HCT116 (cell line): ENCODE measurements at regions not wholly inside any gene's neighbourhood (a gene's known extent, or its start where the extent isn't known, plus 50 kb on each side); places are given as distances from the start of the nearest gene placed in this dataset.

Experiments used
- ATAC-seq: fragments of 200-7000 bp; cut with Tn5 transposase; 2 replicates; pipeline ENCODE4 v1.9.1; 2020; ENCODE audit warnings: mild to moderate bottlenecking, moderate library complexity
- BruUV-seq: library from RNA; stranded (reverse); fragments of 400-500 nt; replicated peaks from 2 replicates; lab custom pipeline; 2021; lab: Mats Ljungman, UMichigan
- CTCF ChIA-PET: fragments of 300-600 bp; sonication (Branson Sonifier 250); formaldehyde crosslinking; loops from one replicate; lab custom pipeline; 2021; ENCODE audit warnings: antibody characterized with exemption; lab: Charles Lee
- POLR2A ChIA-PET: fragments of 300-600, 350-600 bp; sonication (Branson Sonifier 250); formaldehyde crosslinking; loops from one replicate; lab custom pipeline; 2021; ENCODE audit warnings: antibody characterized with exemption; lab: Charles Lee
- RAD21 ChIA-PET, 2 experiments: fragments of 300-600 bp; sonication (Branson Sonifier 250); formaldehyde crosslinking; loops; one replicate each; lab custom pipeline; 2023; ENCODE audit warnings: low total read pairs in 2 of 2; ENCODE audit not compliant: uncharacterized antibody in 2 of 2, unreplicated experiment in 2 of 2, low non-redundant PET in 1 of 2; lab: Charles Lee
- DNase-seq: peaks from one replicate; pipeline ENCODE4 v3.0.0-alpha.2; 2010; ENCODE audit warnings: low read depth, low spot score
- H2AFZ ChIP-seq: fragments of 200-600 bp; shearing (Covaris generic), sonication (generic); 2 replicates; pipeline ENCODE4 v1.6.1; 2017; ENCODE audit warnings: low read depth, mixed run types, mixed read lengths, antibody characterized with exemption, low read length; ENCODE audit not compliant: poor library complexity, severe bottlenecking
- H3K27ac ChIP-seq: 2 replicates; pipeline ENCODE4 v1.5.1; 2012; ENCODE audit warnings: low read depth, low read length
- H3K27me3 ChIP-seq: fragments of 200-600 bp; sonication (generic); 2 replicates; pipeline ENCODE4 v1.6.1; 2016; ENCODE audit warnings: mixed run types, low read length, mixed read lengths; ENCODE audit not compliant: insufficient read depth
- H3K36me3 ChIP-seq, 2 experiments: fragments of 200-500 bp in 1 of 2; fragments of 200-600 bp in 1 of 2; sonication (Bioruptor generic) in 1 of 2; sonication (generic) in 1 of 2; 2 replicates each; pipeline versions ENCODE4 v1.5.1 to v1.6.1; 2014 to 2016; ENCODE audit warnings: low read length in 2 of 2, inconsistent platforms in 1 of 2, mixed read lengths in 1 of 2, mixed run types in 1 of 2; ENCODE audit not compliant: insufficient read depth in 2 of 2, control insufficient read depth in 1 of 2
- H3K4me1 ChIP-seq, 2 experiments: fragments of 200-600 bp in 1 of 2; sonication (generic) in 1 of 2; 2 replicates each; pipeline versions ENCODE4 v1.5.1 to v1.6.1; 2012 to 2017; ENCODE audit warnings: low read length in 2 of 2, inconsistent platforms in 1 of 2, mild to moderate bottlenecking in 1 of 2, mixed read lengths in 1 of 2, mixed run types in 1 of 2, moderate library complexity in 1 of 2; ENCODE audit not compliant: insufficient read depth in 2 of 2, control insufficient read depth in 1 of 2
- H3K4me2 ChIP-seq: fragments of 200-600 bp; sonication (generic); 2 replicates; pipeline ENCODE4 v1.6.1; 2017; ENCODE audit warnings: mixed run types, low read length, mixed read lengths
- H3K4me3 ChIP-seq, 2 experiments: fragments of 200-600 bp in 1 of 2; sonication (generic) in 1 of 2; replicated peaks in 1 of 2; 2 replicates each; pipeline ENCODE4 v1.5.1; 2011 to 2016; ENCODE audit warnings: low read length in 2 of 2, control low read depth in 1 of 2, low read depth in 1 of 2, mild to moderate bottlenecking in 1 of 2, mixed read lengths in 1 of 2, mixed run types in 1 of 2
- H3K79me2 ChIP-seq: fragments of 200-600 bp; sonication (generic); 2 replicates; pipeline ENCODE4 v1.6.1; 2017; ENCODE audit warnings: mild to moderate bottlenecking, mixed run types, low read length, moderate library complexity, mixed read lengths; ENCODE audit not compliant: insufficient read depth
- H3K9ac ChIP-seq: fragments of 200-600 bp; sonication (generic); 2 replicates; pipeline ENCODE4 v1.6.1; 2016; ENCODE audit warnings: low read length, mixed read lengths
- H3K9me2 ChIP-seq: fragments of 200-600 bp; sonication (generic), shearing (Covaris generic); 2 replicates; pipeline ENCODE4 v1.6.1; 2017; ENCODE audit warnings: mixed run types, mild to moderate bottlenecking, moderate library complexity; ENCODE audit not compliant: insufficient read depth
- H3K9me3 ChIP-seq, 2 experiments: fragments of 200-500 bp in 1 of 2; fragments of 200-600 bp in 1 of 2; sonication (Bioruptor generic) in 1 of 2; sonication (generic) in 1 of 2; 2 replicates each; pipeline ENCODE4 v1.6.1; 2014 to 2017; ENCODE audit warnings: low read length in 2 of 2, mixed read lengths in 2 of 2, inconsistent platforms in 1 of 2, low read depth in 1 of 2, mild to moderate bottlenecking in 1 of 2, mixed run types in 1 of 2, moderate library complexity in 1 of 2; ENCODE audit not compliant: control insufficient read depth in 1 of 2, insufficient read depth in 1 of 2
- H4K20me1 ChIP-seq: fragments of 200-600 bp; sonication (generic), shearing (Covaris generic); 2 replicates; pipeline ENCODE4 v1.6.1; 2017; ENCODE audit warnings: mixed run types, mild to moderate bottlenecking, moderate library complexity; ENCODE audit not compliant: insufficient read depth
- ATF3 ChIP-seq: IDR thresholded peaks from 2 replicates; pipeline ENCODE4 v1.6.1; 2012
- CBX3 ChIP-seq: IDR thresholded peaks from 2 replicates; pipeline ENCODE4 v1.6.1; 2012; ENCODE audit warnings: low read depth
- CEBPB ChIP-seq: IDR thresholded peaks from 2 replicates; pipeline ENCODE4 v1.6.1; 2012; ENCODE audit warnings: low read depth
- EGR1 ChIP-seq: IDR thresholded peaks from 2 replicates; pipeline ENCODE4 v1.6.1; 2012; ENCODE audit warnings: low read depth
- ELF1 ChIP-seq: IDR thresholded peaks from 2 replicates; pipeline ENCODE4 v1.6.1; 2012; ENCODE audit warnings: low read depth, borderline replicate concordance
- FOSL1 ChIP-seq: IDR thresholded peaks from 2 replicates; pipeline ENCODE4 v1.6.1; 2012; ENCODE audit warnings: low read depth
- POLR2A ChIP-seq: IDR thresholded peaks from 2 replicates; pipeline ENCODE4 v1.7.0; 2011; ENCODE audit warnings: borderline replicate concordance; ENCODE audit not compliant: insufficient read depth, insufficient read length; ENCODE audit errors: extremely low read depth
- POLR2AphosphoS5 ChIP-seq: IDR thresholded peaks from 2 replicates; pipeline ENCODE4 v1.6.1; 2011; ENCODE audit warnings: mild to moderate bottlenecking, low read depth, low read length, moderate library complexity
- RAD21 ChIP-seq: IDR thresholded peaks from 2 replicates; pipeline ENCODE4 v1.6.1; 2012; ENCODE audit warnings: low read depth, mild to moderate bottlenecking
- REST ChIP-seq: IDR thresholded peaks from 2 replicates; pipeline ENCODE4 v1.6.1; 2012; ENCODE audit warnings: low read depth
- SIN3A ChIP-seq: IDR thresholded peaks from 2 replicates; pipeline ENCODE4 v1.6.1; 2012; ENCODE audit warnings: low read depth
- SP1 ChIP-seq: IDR thresholded peaks from 2 replicates; pipeline ENCODE4 v1.6.1; 2012; ENCODE audit warnings: low read depth
- SRF ChIP-seq: IDR thresholded peaks from 2 replicates; pipeline ENCODE4 v1.6.1; 2012; ENCODE audit warnings: low read depth
- TCF7L2 ChIP-seq: IDR thresholded peaks from 2 replicates; pipeline ENCODE4 v1.7.0; 2011; ENCODE audit warnings: borderline replicate concordance, inconsistent platforms; ENCODE audit not compliant: insufficient read depth, insufficient read length; ENCODE audit errors: extremely low read depth
- ZBTB33 ChIP-seq: IDR thresholded peaks from 2 replicates; pipeline ENCODE4 v1.6.1; 2011; ENCODE audit warnings: mild to moderate bottlenecking, low read length, moderate library complexity; ENCODE audit not compliant: insufficient replicate concordance; ENCODE audit errors: extremely low read depth
- ZFX ChIP-seq: fragments of 450-650 bp; IDR thresholded peaks from 2 replicates; pipeline ENCODE4 v1.6.1; 2017
- ZNF274 ChIP-seq: fragments of 200-500 bp; sonication (Bioruptor generic); IDR thresholded peaks from 2 replicates; pipeline ENCODE4 v1.6.1; 2014; ENCODE audit warnings: mild to moderate bottlenecking, low read depth, low read length, inconsistent platforms
- intact Hi-C: fragments of 100-400 bp; cut with micrococcal nuclease; formaldehyde crosslinking; loops from 2 replicates; pipeline ENCODE4 v1.10.0; 2022
- TF ChIP-seq, protein P1 (sequence below): IDR thresholded peaks from 2 replicates; pipeline ENCODE4 v1.6.1; 2012

DNA sequence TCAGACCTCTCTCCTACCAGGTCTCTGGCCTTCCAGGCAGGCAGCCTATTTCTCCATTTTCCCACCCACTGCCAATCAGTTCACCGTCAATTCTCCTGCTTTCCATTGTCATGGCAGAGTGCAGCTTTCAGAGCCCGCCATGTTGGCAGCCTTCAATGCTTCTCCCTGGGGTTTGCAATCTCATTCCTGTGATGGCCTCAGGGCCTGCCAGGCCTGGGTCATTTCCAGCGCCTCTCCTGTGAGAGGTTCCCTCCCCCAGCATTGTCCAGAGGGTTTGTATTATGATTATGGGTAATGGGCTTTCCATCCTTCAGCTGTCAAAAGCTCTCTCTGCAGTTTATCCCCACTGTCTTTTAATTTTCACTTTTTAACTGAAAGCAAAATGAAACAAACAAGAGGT, 716.6 kb upstream of the CDH8 start:
- no TSS peak for BruUV-seq
- TF ChIP-seq CBX3 (no peak), SIN3A (no peak), FOSL1 (no peak), TCF7L2 (no peak), ZNF274 (no peak), REST (no peak), POLR2AphosphoS5 (no peak), ZBTB33 (no peak), ATF3 (no peak), RAD21 (no peak), SRF (no peak), POLR2A (no peak), CEBPB (no peak), SP1 (no peak), EGR1 (no peak), ZFX (no peak), ELF1 (no peak)
- TF ChIP-seq, protein P1, sequence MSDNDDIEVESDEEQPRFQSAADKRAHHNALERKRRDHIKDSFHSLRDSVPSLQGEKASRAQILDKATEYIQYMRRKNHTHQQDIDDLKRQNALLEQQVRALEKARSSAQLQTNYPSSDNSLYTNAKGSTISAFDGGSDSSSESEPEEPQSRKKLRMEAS, result no peak

More for the DNA sequence above, 716.6 kb upstream of the CDH8 start:
- Histone ChIP-seq H3K4me1 (no peaks in the 10 kb centered on the region), H3K9me3 (peaks cover 19 to 26% of the 10 kb centered on the region in 2 experiments; a peak in 3 of 4 replicates), H3K27me3 (no peaks in the 10 kb centered on the region), H3K36me3 (no peaks in the 10 kb centered on the region), H3K9me2 (no peaks in the 10 kb centered on the region), H3K79me2 (no peaks in the 10 kb centered on the region), H3K9ac (no peak overlapping the region), H4K20me1 (no peaks in the 10 kb centered on the region), H3K4me2 (no peak overlapping the region), H3K27ac (no peak overlapping the region), H2AFZ (no peak overlapping the region), H3K4me3 (no peak overlapping the region)
- RAD21 ChIA-PET, result no interaction called here
- no peak for DNase-seq
- POLR2A ChIA-PET, result no interaction called here
- ATAC-seq, result no peak
- intact Hi-C loops, result no loop called here
- CTCF ChIA-PET, result no interaction called here
